ENCODE measurements at regions not wholly inside any gene's neighbourhood (a gene's known extent, or its start where the extent isn't known, plus 50 kb on each side); places are given as distances from the start of the nearest gene placed in this dataset.

DNA sequence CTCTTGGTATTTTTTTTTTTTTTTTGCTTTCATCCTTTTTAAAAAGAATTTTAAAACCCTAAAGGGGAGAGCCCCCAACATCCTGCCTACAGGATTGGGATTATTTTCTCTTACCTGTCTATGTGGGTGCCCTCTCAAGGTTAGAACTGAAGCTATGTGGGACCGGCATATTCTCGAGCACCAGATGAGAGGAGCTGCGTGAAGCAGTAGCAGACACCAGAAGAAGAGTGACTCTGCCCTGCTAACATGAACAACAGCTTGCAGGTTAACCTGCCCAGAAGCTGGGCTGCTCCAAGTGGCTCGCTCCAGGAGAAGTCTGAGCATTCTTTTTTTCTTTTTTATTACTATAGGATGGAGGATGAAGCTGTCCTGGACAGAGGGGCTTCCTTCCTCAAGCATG is 102.6 kb upstream of the SLC4A4 start (continued):
- no peak for TF ChIP-seq CTBP2 (IDR thresholded peaks at IDR 0.05; ENCODE audit: borderline replicate concordance, insufficient read depth, insufficient read length, low read length)
